ENCODE measurements at regions not wholly inside any gene's neighbourhood (a gene's known extent, or its start where the extent isn't known, plus 50 kb on each side); places are given as distances from the start of the nearest gene placed in this dataset.
"Not testable (repeated sequence)": the region's sequence is repeated elsewhere in the genome, so short reads cannot be mapped to it uniquely, and the experiment has no call there.

GRCh38 chr4:27974339-27974738 is 1113.7 kb downstream of the STIM2 start:
- no peak for DNase-seq (ENCODE audit: low read depth, low spot score)

DNA sequence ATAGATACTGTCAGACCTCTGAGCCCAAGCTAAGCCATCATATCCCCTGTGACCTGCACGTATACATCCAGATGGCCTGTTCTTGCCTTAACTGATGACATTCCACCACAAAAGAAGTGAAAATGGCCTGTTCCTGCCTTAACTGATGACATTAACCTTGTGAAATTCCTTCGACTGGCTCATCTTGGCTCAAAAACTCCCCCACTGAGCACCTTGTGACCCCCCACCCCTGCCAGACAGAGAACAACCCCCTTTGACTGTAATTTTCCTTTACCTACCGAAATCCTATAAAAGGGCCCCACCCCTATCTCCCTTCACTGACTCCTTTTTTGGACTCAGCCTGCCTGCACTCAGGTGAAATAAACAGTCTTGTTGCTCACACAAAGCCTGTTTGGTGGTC is 1114.2 kb downstream of the STIM2 start:
- not testable (repeated sequence) for H3K27ac ChIP-seq; H3K9ac ChIP-seq (ENCODE audit: insufficient read length); H3K36me3 ChIP-seq (ENCODE audit: insufficient read depth, low read length); H3K9me3 ChIP-seq (ENCODE audit: low read depth, low read length); H3K4me3 ChIP-seq; DNase-seq (ENCODE audit: low read depth, low spot score)

More at GRCh38 chr4:27974339-27974738, 1113.7 kb downstream of the STIM2 start:
- Histone ChIP-seq H3K36me3 (ENCODE audit: insufficient read depth, low read length) (no peaks in the 10 kb centered on the region), H3K4me3 (no peak overlapping the region), H3K9me3 (ENCODE audit: low read depth, low read length) (no peaks in the 10 kb centered on the region), H3K9ac (ENCODE audit: insufficient read length) (no peak overlapping the region), H3K27ac (no peak overlapping the region)
- TF ChIP-seq FOXP2 (optimal IDR thresholded peaks at IDR 0.05; ENCODE audit: control extremely low read depth, extremely low read length, insufficient read depth), result no peak
- TF ChIP-seq POLR2AphosphoS5 (IDR thresholded peaks at IDR 0.05; ENCODE audit: borderline replicate concordance, low read depth, low read length), result no peak
- no peak for TF ChIP-seq EZH2 (IDR thresholded peaks at IDR 0.05)

DNA sequence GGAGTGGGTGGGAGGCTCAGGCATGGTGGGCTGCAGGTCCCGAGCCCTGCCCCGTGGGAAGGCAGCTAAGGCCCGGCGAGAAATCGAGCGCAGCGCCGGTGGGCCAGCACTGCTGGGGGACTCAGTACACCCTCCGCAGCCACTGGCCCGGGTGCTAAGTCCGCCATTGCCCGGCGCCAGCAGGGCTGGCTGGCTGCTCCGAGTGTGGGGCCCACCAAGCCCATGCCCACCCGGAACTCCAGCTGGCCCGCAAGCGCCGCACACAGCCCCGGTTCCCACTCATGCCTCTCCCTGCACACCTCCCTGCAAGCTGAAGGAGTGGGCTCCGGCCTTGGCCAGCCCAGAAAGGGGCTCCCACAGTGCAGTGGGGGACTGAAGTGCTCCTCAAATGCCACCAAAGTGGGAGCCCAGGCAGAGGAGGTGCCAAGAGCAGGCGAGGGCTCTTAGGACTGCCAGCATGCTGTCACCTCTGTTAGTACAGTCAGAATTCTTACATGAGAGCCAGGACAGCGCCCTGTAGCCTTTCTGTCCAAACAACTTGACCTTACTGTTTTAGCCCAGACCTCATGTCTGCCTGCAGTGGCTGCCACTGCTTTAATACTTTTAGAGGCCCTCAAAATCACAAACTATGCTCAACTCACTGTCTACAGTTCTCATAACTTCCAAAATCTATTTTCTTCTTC is 1117.9 kb downstream of the STIM2 start:
- not testable (repeated sequence) for H3K36me3 ChIP-seq (ENCODE audit: insufficient read depth, low read length); DNase-seq (ENCODE audit: low read depth, low spot score); H3K27ac ChIP-seq; H3K4me3 ChIP-seq; H3K9ac ChIP-seq (ENCODE audit: insufficient read length); H3K9me3 ChIP-seq (ENCODE audit: low read depth, low read length)

DNA sequence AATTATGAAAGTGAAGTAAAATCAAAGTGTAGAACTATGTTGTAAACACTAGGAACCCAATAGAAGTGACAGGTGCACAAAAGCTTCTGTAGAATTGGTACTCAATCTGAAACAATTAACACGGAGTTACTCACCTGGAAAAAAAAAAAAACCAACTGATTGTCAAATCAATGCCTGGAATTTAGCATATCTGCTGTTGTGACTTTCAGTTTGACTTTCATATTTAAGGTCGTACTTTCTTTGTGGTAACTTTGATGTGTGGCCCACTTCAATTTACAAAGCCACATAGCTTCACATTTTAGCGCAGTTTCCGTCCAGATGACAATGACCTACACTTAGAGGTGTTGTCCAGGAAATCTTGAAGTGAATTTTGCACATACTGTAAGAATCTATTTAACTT is 1124.9 kb downstream of the STIM2 start:
- Histone ChIP-seq H3K4me3 (no peak overlapping the region), H3K27ac (no peak overlapping the region), H3K9me3 (ENCODE audit: low read depth, low read length) (no peaks in the 10 kb centered on the region), H3K36me3 (ENCODE audit: insufficient read depth, low read length) (no peaks in the 10 kb centered on the region), H3K9ac (ENCODE audit: insufficient read length) (no peak overlapping the region)
- no peak for DNase-seq (ENCODE audit: low read depth, low spot score)
- TF ChIP-seq FOXP2 (optimal IDR thresholded peaks at IDR 0.05; ENCODE audit: control extremely low read depth, extremely low read length, insufficient read depth) (no peak), EZH2 (IDR thresholded peaks at IDR 0.05) (no peak), POLR2AphosphoS5 (IDR thresholded peaks at IDR 0.05; ENCODE audit: borderline replicate concordance, low read depth, low read length) (no peak)

DNA sequence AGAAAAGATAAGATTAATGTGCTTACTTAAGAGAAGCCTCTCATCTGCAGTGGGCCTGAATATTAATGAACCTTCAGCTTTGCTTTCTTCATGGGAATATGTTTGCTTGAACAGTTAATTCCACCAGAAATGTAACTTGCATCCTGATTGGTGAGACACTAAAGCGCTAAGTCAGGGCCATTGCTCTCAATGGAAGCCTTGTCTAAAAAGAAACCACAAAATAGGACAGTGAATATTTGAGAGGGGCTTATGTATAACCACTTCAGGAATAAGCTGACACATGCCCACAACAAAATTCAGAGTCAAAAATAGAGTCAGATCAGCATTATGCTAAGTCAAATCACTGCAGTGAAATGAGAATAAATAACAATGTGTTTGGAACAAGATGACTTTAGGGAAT is 1125.8 kb downstream of the STIM2 start:
- Histone ChIP-seq H3K4me3 (no peak overlapping the region), H3K36me3 (ENCODE audit: insufficient read depth, low read length) (no peaks in the 10 kb centered on the region), H3K9ac (ENCODE audit: insufficient read length) (no peak overlapping the region), H3K9me3 (ENCODE audit: low read depth, low read length) (no peaks in the 10 kb centered on the region), H3K27ac (no peak overlapping the region)
- DNase-seq (ENCODE audit: low read depth, low spot score), result no peak
- no peak for TF ChIP-seq FOXP2 (optimal IDR thresholded peaks at IDR 0.05; ENCODE audit: control extremely low read depth, extremely low read length, insufficient read depth)
- TF ChIP-seq EZH2 (IDR thresholded peaks at IDR 0.05), result no peak
- TF ChIP-seq POLR2AphosphoS5 (IDR thresholded peaks at IDR 0.05; ENCODE audit: borderline replicate concordance, low read depth, low read length), result no peak

GRCh38 chr4:28001698-28002097 is 1141.1 kb downstream of the STIM2 start:
- DNase-seq (ENCODE audit: low read depth, low spot score), result no peak
- no peaks in the 10 kb centered on the region for H3K9me3 ChIP-seq (ENCODE audit: low read depth, low read length)
- TF ChIP-seq FOXP2 (optimal IDR thresholded peaks at IDR 0.05; ENCODE audit: control extremely low read depth, extremely low read length, insufficient read depth), result no peak
- no peak for TF ChIP-seq POLR2AphosphoS5 (IDR thresholded peaks at IDR 0.05; ENCODE audit: borderline replicate concordance, low read depth, low read length)
- TF ChIP-seq EZH2 (IDR thresholded peaks at IDR 0.05), result no peak
- no peak overlapping the region for H3K4me3 ChIP-seq
- no peak overlapping the region for H3K27ac ChIP-seq
- H3K36me3 ChIP-seq (ENCODE audit: insufficient read depth, low read length), result no peaks in the 10 kb centered on the region
- no peak overlapping the region for H3K9ac ChIP-seq (ENCODE audit: insufficient read length)

- Histone ChIP-seq H3K9ac (ENCODE audit: insufficient read length) (no peak overlapping the region), H3K4me3 (no peak overlapping the region), H3K36me3 (ENCODE audit: insufficient read depth, low read length) (no peaks in the 10 kb centered on the region), H3K27ac (no peak overlapping the region), H3K9me3 (ENCODE audit: low read depth, low read length) (no peaks in the 10 kb centered on the region)
- no peak for TF ChIP-seq POLR2AphosphoS5 (IDR thresholded peaks at IDR 0.05; ENCODE audit: borderline replicate concordance, low read depth, low read length)
- no peak for TF ChIP-seq EZH2 (IDR thresholded peaks at IDR 0.05)
- TF ChIP-seq FOXP2 (optimal IDR thresholded peaks at IDR 0.05; ENCODE audit: control extremely low read depth, extremely low read length, insufficient read depth), result no peak
- no peak for DNase-seq (ENCODE audit: low read depth, low spot score)
These were observed 1143.9 kb downstream of the STIM2 start for GRCh38 chr4:28004520-28004919.

DNA sequence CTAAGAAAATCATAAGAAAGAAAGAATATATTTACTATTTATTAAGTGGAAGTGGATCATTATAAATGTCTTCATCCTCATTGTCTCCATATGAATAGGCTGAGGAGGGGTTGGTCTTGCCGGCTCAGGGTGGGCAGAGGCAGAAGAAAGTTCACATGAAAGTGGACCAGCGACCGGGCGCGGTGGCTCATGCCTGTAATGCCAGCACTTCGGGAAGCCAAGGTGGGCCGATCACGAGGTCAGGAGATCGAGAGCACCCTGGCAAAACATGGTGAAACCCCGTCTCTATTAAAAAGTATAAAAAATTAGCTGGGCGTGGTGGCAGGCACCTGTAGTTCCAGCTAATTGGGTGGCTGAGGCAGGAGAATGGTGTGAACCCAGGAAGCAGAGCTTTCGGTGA is 1145.4 kb downstream of the STIM2 start:
- no peak for DNase-seq (ENCODE audit: low read depth, low spot score)
- Histone ChIP-seq H3K9me3 (ENCODE audit: low read depth, low read length) (no peaks in the 10 kb centered on the region), H3K36me3 (ENCODE audit: insufficient read depth, low read length) (no peaks in the 10 kb centered on the region), H3K27ac (no peak overlapping the region), H3K9ac (ENCODE audit: insufficient read length) (no peak overlapping the region), H3K4me3 (no peak overlapping the region)
- TF ChIP-seq POLR2AphosphoS5 (IDR thresholded peaks at IDR 0.05; ENCODE audit: borderline replicate concordance, low read depth, low read length), result no peak
- no peak for TF ChIP-seq EZH2 (IDR thresholded peaks at IDR 0.05)
- TF ChIP-seq FOXP2 (optimal IDR thresholded peaks at IDR 0.05; ENCODE audit: control extremely low read depth, extremely low read length, insufficient read depth), result no peak

- Histone ChIP-seq H3K9ac (ENCODE audit: insufficient read length) (no peak overlapping the region), H3K36me3 (ENCODE audit: insufficient read depth, low read length) (no peaks in the 10 kb centered on the region), H3K27ac (no peak overlapping the region), H3K9me3 (ENCODE audit: low read depth, low read length) (no peaks in the 10 kb centered on the region), H3K4me3 (no peak overlapping the region)
- TF ChIP-seq POLR2AphosphoS5 (IDR thresholded peaks at IDR 0.05; ENCODE audit: borderline replicate concordance, low read depth, low read length) (no peak), EZH2 (IDR thresholded peaks at IDR 0.05) (no peak), FOXP2 (optimal IDR thresholded peaks at IDR 0.05; ENCODE audit: control extremely low read depth, extremely low read length, insufficient read depth) (no peak)
- DNase-seq (ENCODE audit: low read depth, low spot score), result no peak
These were observed 1147.1 kb downstream of the STIM2 start for GRCh38 chr4:28007693-28008092.
